Kasumi-1 (cell line): ENCODE measurements at regions not wholly inside any gene's neighbourhood (a gene's known extent, or its start where the extent isn't known, plus 50 kb on each side); places are given as distances from the start of the nearest gene placed in this dataset.
A peak's percentile ranks its signal among the peaks of the same experiment; 100 is the strongest.

Source experiments
- DNase-seq, 2 experiments: peaks; one replicate each; lab custom pipeline; 2025; lab: John Stamatoyannopoulos, UW

DNA sequence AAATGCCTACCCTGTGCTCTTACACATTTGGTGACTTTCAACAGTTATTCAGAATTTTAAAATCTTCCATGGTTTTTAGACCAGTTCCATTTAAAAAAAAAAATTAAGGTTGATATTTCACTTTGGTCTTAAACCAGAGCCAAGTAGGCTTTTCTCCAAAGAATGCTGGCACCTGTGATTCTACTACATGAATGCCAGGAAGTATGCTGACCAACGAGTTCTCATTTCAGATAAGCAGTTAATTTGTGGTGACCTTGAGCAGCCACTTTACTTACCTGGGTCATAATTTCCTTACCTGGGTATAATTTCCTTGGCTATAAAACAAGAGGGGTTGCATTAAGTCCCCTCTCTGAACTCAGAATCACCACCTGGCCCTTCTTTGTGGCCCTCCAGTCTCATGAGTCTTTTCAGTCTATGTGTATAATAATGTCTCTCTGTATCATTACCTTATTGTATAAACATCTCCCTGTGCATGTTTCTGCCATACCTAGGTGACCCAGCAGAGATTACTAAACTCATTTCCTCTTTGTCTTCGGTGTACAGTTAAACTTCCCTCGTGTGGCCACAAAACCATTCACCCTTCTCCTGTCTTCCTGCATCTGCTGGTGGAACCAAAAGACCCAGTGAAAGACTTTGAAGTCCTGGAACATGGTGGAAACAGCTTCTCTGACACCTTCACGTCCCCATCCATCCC lies 139.1 kb upstream of the DPT start:
- DNase-seq: no peak

DNA sequence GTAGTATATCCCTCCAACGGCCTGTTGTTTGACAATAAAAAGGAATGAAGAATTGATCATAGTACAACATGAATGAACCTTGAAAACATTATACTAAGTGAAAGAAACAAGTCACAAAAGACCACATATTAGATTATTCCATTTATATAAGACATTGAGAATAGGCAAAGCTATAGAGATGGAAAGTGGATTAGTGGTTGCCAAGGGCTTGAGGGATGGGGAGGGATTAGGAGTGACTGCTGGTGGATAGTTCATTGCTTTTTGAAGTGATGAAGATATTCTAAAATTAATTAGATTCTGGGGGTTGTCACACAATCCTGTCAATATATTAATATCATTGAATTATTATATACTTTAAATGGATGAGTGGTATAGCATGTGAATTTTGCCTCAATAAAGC lies 142.5 kb upstream of the DPT start:
- no peak for DNase-seq

DNA sequence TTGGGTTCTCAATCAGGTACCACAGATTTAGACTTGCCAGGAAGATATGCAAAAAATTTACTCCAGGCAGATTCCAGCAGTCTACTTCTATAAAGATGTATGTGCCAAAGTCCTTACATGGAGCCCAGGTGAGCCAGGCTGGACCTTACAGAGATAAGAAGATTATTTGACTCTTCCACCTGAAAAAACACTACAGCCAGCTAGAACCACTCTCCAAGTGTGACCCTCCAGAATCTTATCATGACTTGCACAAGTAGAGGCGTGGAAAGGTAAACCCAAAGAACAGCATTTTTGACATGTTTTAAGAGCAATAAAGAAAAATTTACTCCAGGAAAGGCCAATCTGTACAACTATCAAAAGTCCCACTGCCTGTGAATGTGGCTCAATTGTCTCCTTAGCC lies 146.8 kb upstream of the DPT start:
- DNase-seq: no peak

DNA sequence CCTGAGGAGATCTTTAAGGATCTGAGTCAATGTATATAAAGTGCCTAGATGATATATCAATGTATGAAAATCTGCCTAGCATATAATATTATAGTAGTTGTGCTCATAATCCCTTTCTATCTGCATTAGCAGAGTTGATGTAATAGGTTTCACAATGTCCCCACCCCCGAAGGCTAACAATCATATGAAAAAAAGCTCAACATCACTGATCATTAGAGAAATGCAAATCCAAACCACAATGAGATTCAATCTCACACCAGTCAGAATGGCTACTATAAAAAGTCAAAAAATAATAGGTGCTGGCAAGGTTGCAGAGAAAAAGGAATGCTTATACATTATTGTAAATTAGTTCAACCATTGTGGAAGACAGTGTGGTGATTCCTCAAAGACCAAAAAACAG lies 147.8 kb upstream of the DPT start:
- DNase-seq: no peak

DNA sequence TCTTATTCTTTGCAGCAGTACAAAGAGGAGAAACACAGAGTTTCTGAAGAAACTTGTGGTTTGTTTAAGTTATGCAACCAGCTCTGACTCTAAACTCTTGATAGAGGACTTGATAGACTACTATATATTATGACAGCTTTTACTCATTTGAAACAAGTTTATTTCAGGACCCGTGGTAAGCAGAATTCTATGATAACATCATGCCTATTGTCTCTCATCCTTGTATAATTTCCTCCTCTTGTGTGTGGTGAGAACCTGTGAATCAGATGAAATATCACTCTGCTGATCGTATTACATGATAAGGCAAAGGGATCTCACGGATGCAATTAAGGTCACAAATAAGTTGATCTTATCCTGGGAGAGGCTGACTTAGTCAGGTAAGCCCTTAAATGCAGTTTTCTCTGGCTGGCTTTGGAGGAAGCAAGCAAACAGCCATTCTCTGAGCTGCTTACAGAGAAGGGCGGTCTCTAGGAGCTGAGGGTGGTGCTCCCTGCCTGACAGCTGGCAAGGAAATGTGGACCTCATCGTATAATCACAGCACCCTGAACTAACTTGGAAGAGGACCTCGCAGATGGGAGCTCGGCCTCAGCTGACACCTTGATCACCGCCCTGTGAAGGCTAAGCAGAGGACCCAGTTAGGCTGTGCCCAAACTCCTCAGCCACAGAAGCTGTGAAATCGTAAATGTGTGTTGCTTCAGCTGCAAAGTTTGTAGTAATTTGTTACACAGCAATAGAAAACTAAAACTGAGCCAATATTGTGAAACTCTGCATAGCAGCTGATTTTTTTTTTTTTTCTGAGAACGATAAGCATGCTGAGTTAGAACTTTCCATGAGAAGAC lies 151.1 kb upstream of the DPT start:
- no peak for DNase-seq

DNA sequence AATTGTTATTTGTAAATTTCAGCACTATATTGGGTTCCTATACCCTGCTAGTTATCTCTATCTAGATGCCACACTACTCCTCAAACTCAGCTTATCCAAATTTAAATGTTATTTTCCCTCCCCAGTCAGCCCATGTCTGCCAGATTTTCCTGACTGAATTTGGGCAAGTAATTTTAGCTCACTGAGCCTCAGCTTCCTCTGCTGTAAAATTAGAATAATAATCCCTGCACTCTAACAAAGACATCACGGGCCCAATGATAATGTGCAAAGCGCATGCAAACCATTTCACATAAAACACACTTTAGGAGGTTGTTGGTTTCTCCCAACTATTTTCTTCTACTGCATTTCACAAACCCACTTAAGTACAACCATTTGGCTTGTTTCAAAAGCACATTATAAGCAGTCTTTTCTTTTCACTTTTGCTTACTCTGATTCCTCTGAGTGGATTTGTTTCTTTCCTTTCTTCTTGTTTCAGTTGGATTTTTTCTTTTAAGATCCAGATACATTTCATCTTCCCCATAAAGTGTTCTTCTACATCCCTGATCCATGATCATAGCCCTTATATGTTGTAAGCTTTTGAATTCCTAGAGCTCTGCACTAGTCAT lies 152.8 kb upstream of the DPT start:
- no peak for DNase-seq

DNA sequence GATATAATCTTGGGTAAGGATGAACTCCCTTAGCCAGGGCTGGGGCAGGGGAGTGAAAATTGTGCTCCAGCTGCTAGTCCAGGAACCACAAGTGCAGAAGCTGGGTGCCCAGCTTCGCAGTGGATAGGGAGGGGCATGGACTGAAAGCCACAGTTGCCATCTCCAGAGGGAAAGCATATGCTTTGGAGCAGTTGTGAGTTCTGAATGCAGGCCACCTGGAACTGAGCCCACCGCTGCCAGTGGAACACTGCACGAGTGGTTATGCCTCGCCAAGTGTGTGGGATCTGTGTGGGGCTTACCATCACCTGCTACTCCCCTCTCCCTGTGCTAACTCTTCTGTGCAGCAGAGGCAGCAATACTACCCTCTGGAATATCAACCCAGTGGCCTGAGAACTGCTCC lies 158.4 kb upstream of the DPT start:
- DNase-seq: no peak

DNA sequence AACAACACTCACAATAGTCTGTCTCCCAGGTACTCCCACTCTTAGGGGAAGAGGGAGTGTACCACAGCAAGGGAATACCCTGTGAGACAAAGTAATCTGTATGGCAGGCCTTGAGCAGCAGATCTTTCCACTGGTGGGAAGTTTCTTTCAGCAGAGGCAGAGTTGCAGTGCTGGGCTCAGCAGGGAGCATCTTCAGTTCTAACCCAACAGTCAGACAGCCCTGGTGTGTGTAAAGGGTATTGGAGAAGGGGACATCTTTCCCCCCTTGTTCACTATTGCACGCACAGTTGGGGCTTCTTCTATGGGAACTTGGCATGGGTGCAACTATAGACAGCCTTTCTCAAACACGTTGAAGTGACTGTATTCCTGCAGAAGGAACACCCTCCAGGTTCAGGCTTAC lies 159.4 kb upstream of the DPT start:
- DNase-seq: no peak

DNA sequence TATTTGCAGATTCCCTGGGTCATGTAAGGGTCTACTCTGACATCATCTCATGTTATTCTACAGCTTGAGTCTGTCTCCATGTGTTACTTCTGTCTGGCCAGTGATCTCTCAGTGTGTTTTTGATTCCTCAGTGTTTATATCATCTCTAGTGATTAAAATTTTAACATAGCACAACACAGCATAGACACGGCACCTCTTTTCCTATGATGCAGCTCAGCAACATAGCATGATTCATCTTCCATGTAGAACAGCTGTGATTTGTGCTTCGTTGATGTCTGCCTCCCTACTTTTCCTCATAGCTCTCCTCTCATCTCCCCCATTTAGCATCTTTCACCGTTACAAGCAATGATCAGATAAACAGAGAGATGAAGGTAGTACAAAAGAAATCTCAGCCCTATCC lies 163.9 kb upstream of the DPT start:
- DNase-seq: no peak

DNA sequence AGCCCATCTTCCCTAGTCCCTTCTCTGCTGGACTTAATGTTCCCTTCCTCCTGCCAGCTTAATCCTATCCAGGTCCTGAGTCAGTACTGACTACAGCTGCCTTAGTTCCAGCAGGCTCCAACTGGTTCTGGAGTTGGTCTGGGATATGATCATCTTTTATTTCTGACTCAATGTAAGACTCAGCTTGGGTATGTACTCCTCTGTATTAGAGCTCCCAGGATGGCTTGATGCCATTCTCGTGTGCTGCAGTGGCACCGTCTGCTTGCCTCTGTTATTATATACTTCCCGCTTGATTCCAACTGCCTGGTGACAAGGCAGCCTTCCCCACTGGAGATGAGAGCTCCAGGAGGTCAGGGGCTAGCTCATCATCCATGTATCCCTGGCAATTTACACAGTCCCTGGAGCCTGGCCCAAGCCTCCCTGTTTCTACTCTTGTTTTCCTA lies 164.4 kb upstream of the DPT start:
- DNase-seq: no peak

DNA sequence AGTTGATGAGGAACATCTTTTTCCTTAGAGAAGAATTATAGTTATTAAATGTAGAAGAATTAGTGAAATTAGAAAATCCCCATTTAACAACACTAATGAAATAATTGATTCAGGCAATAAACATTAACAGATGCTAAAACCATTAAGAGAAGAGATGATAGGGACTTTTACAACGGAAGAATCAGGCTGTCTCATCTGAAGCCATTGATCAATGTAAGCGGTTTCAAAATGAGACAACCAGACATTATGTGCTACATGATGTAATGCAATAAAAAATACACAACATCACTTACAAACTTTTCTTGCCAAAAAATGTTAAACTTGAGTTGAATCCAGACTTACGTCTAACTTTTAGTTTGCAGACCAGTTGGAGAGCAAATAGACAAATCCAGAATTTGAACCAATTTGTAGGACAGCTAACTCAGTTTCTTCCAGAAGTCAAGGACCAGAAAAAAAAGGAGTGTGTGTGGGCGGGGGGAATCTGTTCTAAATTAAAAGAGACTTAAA lies 165.4 kb upstream of the DPT start:
- DNase-seq: no peak

DNA sequence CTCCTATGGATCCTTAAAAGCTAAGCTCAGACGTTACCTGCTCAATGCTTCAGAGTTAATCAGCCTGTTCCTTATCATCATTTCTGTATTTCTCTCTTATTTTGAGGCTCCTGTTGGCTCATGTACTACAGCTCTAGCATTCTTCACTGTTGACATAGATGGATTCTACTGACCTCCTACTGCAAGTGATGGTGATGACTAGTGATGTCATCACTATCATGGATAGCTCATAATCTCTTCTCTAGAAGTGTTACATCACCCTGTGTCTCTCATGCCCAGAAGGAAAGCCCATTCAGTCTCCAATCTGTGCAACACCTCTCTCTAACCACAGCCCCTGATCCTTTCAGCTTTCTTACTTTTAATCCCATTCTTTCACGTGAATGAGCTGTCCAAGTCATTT lies 168.2 kb upstream of the DPT start:
- no peak for DNase-seq

DNA sequence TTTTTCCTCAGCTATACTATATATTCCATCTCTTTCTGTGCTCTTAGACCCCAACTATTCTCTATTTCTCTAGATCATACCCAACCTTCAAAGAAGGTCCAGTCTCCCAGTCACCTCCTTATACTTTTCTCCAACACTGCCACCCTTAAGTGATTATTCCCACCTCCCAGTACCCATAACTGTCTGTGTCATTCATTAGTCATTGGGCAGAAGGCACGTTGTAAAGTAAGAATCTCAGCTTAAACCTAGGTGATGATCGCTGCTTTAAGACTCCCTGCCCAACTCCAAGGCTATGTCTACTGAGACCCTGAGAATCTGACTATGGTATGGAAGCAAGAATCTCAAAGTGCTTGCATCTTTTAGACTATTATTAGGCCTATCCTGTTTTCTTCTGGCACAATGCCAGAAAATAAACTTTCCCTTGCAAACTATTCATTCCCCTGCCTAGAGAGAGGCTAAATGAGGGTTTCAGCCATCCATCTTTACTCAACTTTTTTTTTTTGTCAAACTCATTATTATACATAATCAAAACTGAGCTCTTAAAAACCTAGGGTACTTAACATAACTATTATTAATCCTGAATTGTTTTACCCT lies 174.3 kb upstream of the DPT start:
- no peak for DNase-seq

DNA sequence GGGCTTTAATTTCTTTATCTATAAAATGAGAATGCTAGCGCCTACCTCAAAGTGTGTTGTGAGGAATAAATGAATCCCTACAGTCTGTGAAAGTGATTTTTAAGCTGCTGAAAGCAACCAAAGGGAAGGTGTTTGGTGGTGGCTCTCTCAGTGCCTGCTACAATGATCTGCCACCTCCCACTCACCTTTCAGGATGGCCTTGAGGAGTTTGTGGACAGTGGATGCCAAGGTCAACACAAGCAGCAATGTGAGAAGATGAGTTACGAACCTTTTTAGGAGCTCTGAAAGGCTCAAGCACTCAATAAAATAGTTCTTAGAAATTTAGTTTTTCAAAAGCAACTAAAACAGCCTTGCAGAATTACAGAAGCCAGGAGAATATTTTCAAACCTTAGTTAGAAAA lies 176.6 kb upstream of the DPT start:
- no peak for DNase-seq

DNA sequence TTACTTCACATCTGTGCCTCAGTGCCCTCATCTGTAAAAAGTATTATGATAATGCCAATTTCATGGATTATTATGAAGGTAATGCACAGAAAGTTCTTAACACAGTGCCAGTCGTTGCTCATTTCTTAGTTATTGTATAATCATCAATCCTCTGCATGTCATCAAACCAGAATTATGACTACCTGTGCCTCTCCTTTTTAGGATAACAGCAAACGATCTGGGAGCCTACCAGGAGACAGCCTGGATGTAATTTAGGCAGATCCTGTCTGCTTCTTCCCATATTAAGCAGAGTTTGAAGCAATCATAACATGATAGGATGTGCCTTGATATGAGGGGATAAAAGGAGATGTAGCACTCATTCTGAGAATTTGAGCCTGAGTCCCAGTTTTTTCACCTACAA lies 177.4 kb upstream of the DPT start:
- no peak for DNase-seq

DNA sequence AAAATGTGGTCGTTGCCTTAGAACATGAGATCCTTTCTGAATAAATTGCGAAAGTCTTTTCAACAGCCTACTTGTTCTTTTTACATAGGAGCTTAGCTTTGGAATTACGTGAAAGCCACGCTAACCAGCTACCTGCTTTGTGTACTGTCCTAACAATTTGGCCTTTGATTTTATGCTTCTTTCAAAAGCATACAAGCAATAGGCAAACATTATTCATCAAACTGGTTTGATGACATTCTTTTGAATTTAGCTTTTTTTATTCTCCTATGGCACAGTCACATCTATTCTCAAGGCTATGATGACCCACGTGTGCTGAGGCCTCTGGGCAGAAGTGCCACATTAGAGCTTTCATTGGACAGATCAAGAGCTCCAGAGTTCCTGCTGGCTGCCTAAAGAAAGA lies 178.0 kb upstream of the DPT start:
- DNase-seq: no peak

DNA sequence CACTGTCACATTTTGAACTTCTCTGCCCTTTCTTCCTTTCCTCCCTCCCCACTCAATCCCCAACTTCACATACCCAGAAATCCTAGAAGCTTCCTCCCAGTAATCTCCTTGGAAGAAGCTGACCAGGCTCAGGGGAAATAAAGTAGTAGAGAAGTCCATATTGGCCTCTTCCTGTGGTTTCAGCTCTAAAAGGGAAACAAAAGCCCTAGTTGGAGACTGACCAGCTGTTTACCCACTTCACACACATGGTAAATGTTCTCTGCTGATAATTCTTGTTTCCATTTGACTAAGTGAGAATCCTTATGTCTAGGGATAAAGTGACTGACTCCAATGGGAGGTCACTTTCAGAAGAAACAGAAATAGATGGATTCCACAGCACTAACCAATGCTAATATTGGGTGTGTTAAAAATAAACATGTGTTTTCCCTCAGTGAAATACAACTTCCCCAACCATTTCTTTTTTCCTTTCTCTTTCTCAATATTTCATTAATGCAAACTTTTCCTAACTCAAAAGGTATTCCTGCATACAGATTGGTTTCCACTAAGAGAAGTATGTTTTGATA lies 178.9 kb upstream of the DPT start:
- DNase-seq: no peak

DNA sequence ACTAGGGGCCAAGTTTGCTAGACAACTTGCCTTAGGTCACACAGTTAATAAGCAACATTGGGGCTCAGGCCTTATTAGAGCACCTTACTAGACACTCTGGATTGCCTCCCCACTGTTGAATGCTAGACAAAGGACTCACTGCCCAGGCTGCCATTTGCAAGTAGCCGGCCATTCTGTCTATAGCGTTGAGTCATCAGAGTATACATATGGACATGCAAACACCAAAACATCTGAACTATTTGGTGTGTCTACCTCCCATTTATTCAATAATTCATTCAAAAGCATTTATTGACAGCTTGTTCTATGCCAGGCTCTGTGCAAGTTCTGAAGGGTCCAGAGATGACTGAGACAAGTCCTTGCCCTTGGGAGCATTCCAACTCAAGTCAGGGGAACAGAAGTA lies 181.4 kb upstream of the DPT start:
- DNase-seq: no peak

DNA sequence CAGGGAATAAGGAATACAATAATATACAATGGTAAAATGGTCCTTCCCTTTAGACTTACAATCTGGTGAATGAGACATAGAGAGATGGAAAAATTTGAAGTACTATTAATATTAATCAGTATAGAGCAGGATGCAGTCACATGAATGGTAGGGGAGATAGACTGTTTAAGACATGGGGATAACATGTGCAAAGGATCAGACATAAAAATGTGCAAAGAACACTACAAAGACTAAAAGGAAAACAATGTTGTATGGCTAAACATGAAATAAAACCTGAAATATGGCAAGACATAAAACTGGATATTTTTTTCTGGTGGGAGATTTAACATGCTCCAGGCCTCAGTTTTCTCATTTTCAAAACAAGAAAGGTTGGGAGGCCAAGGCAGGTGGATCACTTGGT lies 182.4 kb upstream of the DPT start:
- DNase-seq: no peak

DNA sequence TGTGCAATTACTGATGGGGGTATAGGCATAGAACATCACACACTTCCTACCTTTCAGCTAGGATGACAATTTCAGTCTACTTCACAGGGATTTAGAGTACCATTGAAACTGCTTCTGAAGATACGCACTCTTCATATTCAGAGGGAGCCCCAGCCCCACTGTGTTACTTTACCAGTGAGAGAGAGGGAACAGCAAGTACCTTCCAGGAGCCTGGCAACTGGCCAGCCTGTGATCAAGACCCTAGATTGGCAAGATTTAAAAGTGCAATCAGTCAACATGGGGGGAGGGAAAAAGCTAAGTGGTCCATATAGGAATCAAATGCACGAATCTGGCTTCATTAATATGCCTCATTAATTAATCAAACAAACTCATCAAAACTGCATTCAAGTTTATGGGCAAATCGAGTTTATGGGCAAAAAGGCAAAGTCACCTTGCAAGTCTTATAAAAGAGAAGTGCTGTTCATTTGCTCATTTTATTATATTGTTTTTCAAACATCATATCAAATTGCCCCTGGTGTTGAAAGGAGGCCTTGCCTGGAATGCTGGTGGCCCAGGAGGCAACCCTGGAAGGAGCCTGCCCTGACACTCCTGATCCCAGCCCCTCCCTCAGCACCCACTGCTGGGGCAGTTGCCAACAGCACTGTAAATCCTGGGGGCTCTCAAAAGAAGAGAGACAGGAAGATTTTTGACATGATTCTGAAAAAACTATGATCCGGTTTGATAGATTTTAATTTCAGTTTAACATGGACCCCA lies 184.9 kb upstream of the DPT start:
- no peak for DNase-seq

DNA sequence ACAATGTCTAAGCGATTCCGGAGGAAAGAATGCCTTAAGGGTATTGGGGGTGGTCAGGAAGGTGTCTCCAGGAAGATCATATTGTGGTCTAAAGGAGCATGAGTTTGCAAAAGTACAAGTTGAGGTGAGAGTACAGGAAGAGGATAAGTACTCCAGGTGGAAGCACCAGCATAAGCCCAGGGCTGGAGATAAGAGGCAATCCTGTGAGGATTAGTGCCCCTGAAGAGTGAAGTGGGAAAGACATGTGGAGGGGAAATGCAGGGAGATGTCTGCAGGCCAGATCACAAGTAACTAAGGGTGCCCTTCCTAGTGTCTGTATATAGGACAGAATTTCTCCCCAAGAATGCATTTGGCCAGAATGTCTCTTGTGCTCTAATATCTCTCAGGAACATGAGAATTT lies 188.3 kb upstream of the DPT start:
- no peak for DNase-seq

DNA sequence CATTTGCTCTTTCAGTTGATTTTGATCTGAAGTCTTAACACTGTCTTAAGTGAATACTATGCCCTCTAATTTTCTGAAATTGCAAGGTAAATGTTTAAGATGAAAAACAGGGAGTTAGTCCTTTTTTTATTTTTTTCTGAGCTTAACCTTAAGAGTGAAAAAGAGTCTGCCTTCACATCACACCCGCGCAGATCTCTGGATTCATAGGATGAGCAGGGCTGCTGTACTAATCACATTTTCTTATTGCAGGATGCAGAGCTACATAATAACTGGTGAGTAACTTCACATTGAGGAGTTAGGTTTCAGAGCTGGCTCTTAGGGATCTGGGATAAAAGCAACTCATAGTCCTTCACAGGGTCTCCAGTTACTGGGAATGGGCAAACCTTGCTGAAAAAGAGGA lies 188.7 kb upstream of the ATP1B1 start:
- peak; percentile 11 to 14 for DNase-seq
